Ishikawa (cell line): ENCODE measurements at regions not wholly inside any gene's neighbourhood (a gene's known extent, or its start where the extent isn't known, plus 50 kb on each side); places are given as distances from the start of the nearest gene placed in this dataset.

ENCODE experiments used
- CEBPB ChIP-seq: IDR thresholded peaks from 2 replicates; pipeline ENCODE4 v1.6.1; 2012
- CREB1 ChIP-seq: IDR thresholded peaks from 2 replicates; pipeline ENCODE4 v1.6.1; 2012; ENCODE audit warnings: low read depth
- EGR1 ChIP-seq: IDR thresholded peaks from 2 replicates; pipeline ENCODE4 v1.6.1; 2012
- EP300 ChIP-seq: IDR thresholded peaks from 2 replicates; pipeline ENCODE4 v1.6.1; 2012; ENCODE audit warnings: borderline replicate concordance
- FOXM1 ChIP-seq: IDR thresholded peaks from 2 replicates; pipeline ENCODE4 v1.6.1; 2012; ENCODE audit warnings: low read depth, borderline replicate concordance
- MAX ChIP-seq: IDR thresholded peaks from 2 replicates; pipeline ENCODE4 v1.6.1; 2012
- NFIC ChIP-seq: IDR thresholded peaks from 2 replicates; pipeline ENCODE4 v1.6.1; 2012
- RAD21 ChIP-seq: IDR thresholded peaks from 2 replicates; pipeline ENCODE4 v1.6.1; 2012; ENCODE audit warnings: low read depth
- REST ChIP-seq: IDR thresholded peaks from 2 replicates; pipeline ENCODE4 v1.6.1; 2012; ENCODE audit warnings: low read depth, mild to moderate bottlenecking
- TAF1 ChIP-seq: IDR thresholded peaks from 2 replicates; pipeline ENCODE4 v1.6.1; 2012; ENCODE audit warnings: low read depth, mild to moderate bottlenecking
- TCF12 ChIP-seq: IDR thresholded peaks from 2 replicates; pipeline ENCODE4 v1.6.1; 2012; ENCODE audit warnings: low read depth
- TEAD4 ChIP-seq: IDR thresholded peaks from 2 replicates; pipeline ENCODE4 v1.6.1; 2012
- USF1 ChIP-seq: IDR thresholded peaks from 2 replicates; pipeline ENCODE4 v1.6.1; 2012
- YY1 ChIP-seq: IDR thresholded peaks from 2 replicates; pipeline ENCODE4 v1.6.1; 2012; ENCODE audit warnings: low read depth
- ZBTB7A ChIP-seq: IDR thresholded peaks from 2 replicates; pipeline ENCODE4 v1.6.1; 2012; ENCODE audit warnings: low read depth

GRCh38 chr20:50390685-50391443 is 119.3 kb upstream of the PTPN1 start:
- TF ChIP-seq REST (no peak), TCF12 (no peak), EP300 (no peak), USF1 (no peak), FOXM1 (no peak), NFIC (no peak), TAF1 (no peak), TEAD4 (no peak), EGR1 (no peak), MAX (no peak), CREB1 (no peak), CEBPB (no peak), RAD21 (no peak), YY1 (no peak), ZBTB7A (no peak)

GRCh38 chr20:50391444-50392137 is 118.6 kb upstream of the PTPN1 start:
- TF ChIP-seq EGR1 (no peak), RAD21 (no peak), FOXM1 (no peak), YY1 (no peak), TEAD4 (no peak), EP300 (no peak), NFIC (no peak), ZBTB7A (no peak), REST (no peak), CREB1 (no peak), MAX (no peak), USF1 (no peak), TCF12 (no peak)

- TF ChIP-seq NFIC (no peak), MAX (no peak), RAD21 (no peak), TAF1 (no peak), TEAD4 (no peak), CREB1 (no peak), REST (no peak), ZBTB7A (no peak), EP300 (no peak)
These were observed 117.9 kb upstream of the PTPN1 start for GRCh38 chr20:50392138-50392866.

- no peak for TF ChIP-seq USF1
- TF ChIP-seq EGR1 = no peak
- no peak for TF ChIP-seq TAF1
- no peak for TF ChIP-seq CREB1
- no peak for TF ChIP-seq TCF12
- TF ChIP-seq MAX = no peak
- TF ChIP-seq FOXM1 = no peak
- no peak for TF ChIP-seq REST
- TF ChIP-seq ZBTB7A = no peak
- TF ChIP-seq TEAD4 = no peak
- no peak for TF ChIP-seq RAD21
These were observed 116.9 kb upstream of the PTPN1 start for GRCh38 chr20:50393242-50393641.
